B cell (primary cell): ENCODE measurements at regions not wholly inside any gene's neighbourhood (a gene's known extent, or its start where the extent isn't known, plus 50 kb on each side); places are given as distances from the start of the nearest gene placed in this dataset.

Source experiments
- ATAC-seq: fragments of 200-7000 bp; cut with Tn5 transposase; one replicate; pipeline ENCODE4 v1.10.0; 2021; ENCODE audit warnings: low read depth, mild to moderate bottlenecking, moderate number of reproducible peaks, moderate library complexity
- CTCF ChIA-PET: fragments of 350-600 bp; sonication (Branson Sonifier 250); formaldehyde crosslinking; loops from one replicate; lab custom pipeline; 2021; ENCODE audit warnings: antibody characterized with exemption, inconsistent platforms; lab: Charles Lee
- POLR2A ChIA-PET: fragments of 350-600 bp; sonication (Branson Sonifier 250); formaldehyde crosslinking; loops from one replicate; lab custom pipeline; 2021; ENCODE audit warnings: antibody characterized with exemption; lab: Charles Lee
- DNase-seq: peaks from one replicate; pipeline ENCODE4 v3.0.0; 2013
- H2AFZ ChIP-seq: 2 replicates; pipeline ENCODE4 v1.6.1; 2012; ENCODE audit warnings: mild to moderate bottlenecking, low read depth, low read length; ENCODE audit not compliant: insufficient read depth, poor library complexity, severe bottlenecking
- H3K27ac ChIP-seq, 2 donors: 1 replicate in 1 of 2; 2 replicates in 1 of 2; pipeline ENCODE4 v1.5.1; 2012 to 2013; ENCODE audit warnings: low read length in 2 of 2, mild to moderate bottlenecking in 2 of 2, moderate library complexity in 1 of 2
- H3K27me3 ChIP-seq, 4 experiments: fragments of 200-600 bp in 1 of 4; sonication (generic) in 1 of 4; replicated peaks in 1 of 4; 1 replicate in 2 of 4; 2 replicates in 2 of 4; pipeline versions ENCODE4 v1.6.1 to v1.7.0; 2013 to 2016; ENCODE audit warnings: low read length in 3 of 4, mild to moderate bottlenecking in 2 of 4, mixed read lengths in 1 of 4, moderate library complexity in 1 of 4; ENCODE audit not compliant: insufficient read depth in 4 of 4, control insufficient read depth in 3 of 4; ENCODE audit errors: control extremely low read depth in 1 of 4
- H3K36me3 ChIP-seq, 2 experiments: replicated peaks in 1 of 2; 1 replicate in 1 of 2; 2 replicates in 1 of 2; pipeline versions ENCODE4 v1.6.1 to v1.7.1; 2013; ENCODE audit warnings: low read length in 1 of 2; ENCODE audit not compliant: insufficient read depth in 2 of 2, control insufficient read depth in 1 of 2; ENCODE audit errors: control extremely low read depth in 1 of 2, extremely low read depth in 1 of 2
- H3K4me1 ChIP-seq, 2 donors: fragments of 200-600 bp in 1 of 2; sonication (generic) in 1 of 2; 1 replicate in 1 of 2; 2 replicates in 1 of 2; pipeline versions ENCODE4 v1.5.1 to v1.6.1; 2013 to 2017; ENCODE audit warnings: low read length in 2 of 2; ENCODE audit not compliant: control insufficient read depth in 2 of 2, insufficient read depth in 2 of 2
- H3K4me2 ChIP-seq: replicated peaks from 2 replicates; pipeline ENCODE3; 2012; ENCODE audit warnings: mild to moderate bottlenecking, low read depth, low read length; ENCODE audit not compliant: poor library complexity, severe bottlenecking
- H3K4me3 ChIP-seq, 5 experiments: fragments of 200-600 bp in 1 of 5; sonication (generic) in 1 of 5; 1 replicate in 3 of 5; 2 replicates in 2 of 5; pipeline versions ENCODE4 v1.5.1 to v1.7.0; 2011 to 2016; ENCODE audit warnings: low read length in 4 of 5, mild to moderate bottlenecking in 4 of 5, low read depth in 2 of 5, control low read depth in 1 of 5, moderate library complexity in 1 of 5; ENCODE audit not compliant: insufficient read depth in 1 of 5; ENCODE audit errors: control extremely low read depth in 1 of 5, extremely low read depth in 1 of 5
- H3K79me2 ChIP-seq: fragments of 200-600 bp; sonication (generic); one replicate; pipeline ENCODE4 v1.6.0; 2016; ENCODE audit warnings: low read length; ENCODE audit not compliant: control insufficient read depth, insufficient read depth
- H3K9ac ChIP-seq: fragments of 200-600 bp; sonication (generic); 2 replicates; pipeline ENCODE4 v1.6.1; 2017; ENCODE audit warnings: mild to moderate bottlenecking, low read length, moderate library complexity
- H3K9me3 ChIP-seq, 3 donors: one replicate each; pipeline versions ENCODE4 v1.6.1 to v1.7.1; 2013; ENCODE audit warnings: low read length in 2 of 3; ENCODE audit not compliant: control insufficient read depth in 2 of 3, insufficient read depth in 1 of 3; ENCODE audit errors: control extremely low read depth in 1 of 3
- H4K20me1 ChIP-seq: 2 replicates; pipeline ENCODE4 v1.6.0; 2012; ENCODE audit warnings: mild to moderate bottlenecking, low read length; ENCODE audit not compliant: insufficient read depth, control insufficient read depth, poor library complexity, severe bottlenecking
- H3K27ac Mint-ChIP-seq: one replicate; pipeline ENCODE4 v1.8.0; 2021; ENCODE audit warnings: mixed read lengths
- H3K27me3 Mint-ChIP-seq: one replicate; pipeline ENCODE4 v1.8.0; 2021; ENCODE audit warnings: mixed read lengths
- H3K4me1 Mint-ChIP-seq: one replicate; pipeline ENCODE4 v1.8.0; 2021; ENCODE audit warnings: mixed read lengths
- H3K4me3 Mint-ChIP-seq: one replicate; pipeline ENCODE4 v1.8.0; 2021; ENCODE audit warnings: mixed read lengths
- H3K9me3 Mint-ChIP-seq: one replicate; pipeline ENCODE4 v1.8.0; 2022; ENCODE audit warnings: mixed read lengths; ENCODE audit not compliant: insufficient read depth
- EZH2 ChIP-seq: IDR thresholded peaks from 2 replicates; pipeline ENCODE4 v1.6.1; 2012; ENCODE audit warnings: borderline replicate concordance, low read depth, mild to moderate bottlenecking, moderate library complexity, low read length; ENCODE audit not compliant: insufficient read depth, poor library complexity, severe bottlenecking
- WGBS: methylation state at CpG from one replicate; pipeline ENCODE4 v1.1.5; 2013; ENCODE audit warnings: missing lambda C conversion rate; ENCODE audit not compliant: insufficient coverage; 5-methylcytosine and 5-hydroxymethylcytosine counted together
- intact Hi-C: fragments of 100-400 bp; cut with micrococcal nuclease; formaldehyde crosslinking; loops from one replicate; pipeline ENCODE4 v1.10.0; 2022
- TF ChIP-seq, protein P1 (sequence below): fragments of 200-600 bp; IDR thresholded peaks from one replicate; pipeline ENCODE4 v1.8.0; 2022; ENCODE audit warnings: antibody characterized with exemption, mild to moderate bottlenecking

DNA sequence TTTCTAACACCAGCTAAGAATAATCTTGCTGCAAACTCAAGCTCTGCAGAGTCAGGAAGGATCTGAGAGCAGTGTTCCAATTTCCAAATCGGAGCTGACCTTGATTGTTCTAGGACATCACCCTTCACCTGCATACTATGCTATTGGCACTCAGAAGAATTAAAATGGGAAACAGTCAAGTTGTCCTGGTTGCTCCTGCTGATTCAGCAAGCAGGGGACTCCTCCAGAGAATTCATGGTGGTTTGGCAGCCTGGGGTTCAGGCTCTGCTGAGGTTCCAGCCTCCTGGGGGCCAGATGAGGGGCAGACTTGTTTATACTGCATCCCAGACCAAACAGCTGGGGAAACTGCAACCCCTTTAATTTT is 213.7 kb upstream of the ADAMTS9 start:
- no peaks in the 10 kb centered on the region for H3K9me3 ChIP-seq
- no peak overlapping the region for H3K4me3 Mint-ChIP-seq
- H3K36me3 ChIP-seq = no peaks in the 10 kb centered on the region
- ATAC-seq (no peak), DNase-seq (no peak)
- CTCF ChIA-PET = no interaction called here
- H3K27me3 ChIP-seq = no peaks in the 10 kb centered on the region
- no peak overlapping the region for H3K27ac Mint-ChIP-seq
- no peak overlapping the region for H3K4me2 ChIP-seq
- no peaks in the 10 kb centered on the region for H3K4me1 ChIP-seq
- H3K4me3 ChIP-seq = no peak overlapping the region
- no peak overlapping the region for H3K9ac ChIP-seq
- TF ChIP-seq, protein P1, sequence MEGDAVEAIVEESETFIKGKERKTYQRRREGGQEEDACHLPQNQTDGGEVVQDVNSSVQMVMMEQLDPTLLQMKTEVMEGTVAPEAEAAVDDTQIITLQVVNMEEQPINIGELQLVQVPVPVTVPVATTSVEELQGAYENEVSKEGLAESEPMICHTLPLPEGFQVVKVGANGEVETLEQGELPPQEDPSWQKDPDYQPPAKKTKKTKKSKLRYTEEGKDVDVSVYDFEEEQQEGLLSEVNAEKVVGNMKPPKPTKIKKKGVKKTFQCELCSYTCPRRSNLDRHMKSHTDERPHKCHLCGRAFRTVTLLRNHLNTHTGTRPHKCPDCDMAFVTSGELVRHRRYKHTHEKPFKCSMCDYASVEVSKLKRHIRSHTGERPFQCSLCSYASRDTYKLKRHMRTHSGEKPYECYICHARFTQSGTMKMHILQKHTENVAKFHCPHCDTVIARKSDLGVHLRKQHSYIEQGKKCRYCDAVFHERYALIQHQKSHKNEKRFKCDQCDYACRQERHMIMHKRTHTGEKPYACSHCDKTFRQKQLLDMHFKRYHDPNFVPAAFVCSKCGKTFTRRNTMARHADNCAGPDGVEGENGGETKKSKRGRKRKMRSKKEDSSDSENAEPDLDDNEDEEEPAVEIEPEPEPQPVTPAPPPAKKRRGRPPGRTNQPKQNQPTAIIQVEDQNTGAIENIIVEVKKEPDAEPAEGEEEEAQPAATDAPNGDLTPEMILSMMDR = no peak
- TF ChIP-seq EZH2 = no peak
- no peaks in the 10 kb centered on the region for H3K4me1 Mint-ChIP-seq
- no peak overlapping the region for H3K27ac ChIP-seq
- intact Hi-C loops = no loop called here
- H3K27me3 Mint-ChIP-seq = no peaks in the 10 kb centered on the region
- WGBS = 100% methylated on average over 1 of the region's 1 CpG
- H4K20me1 ChIP-seq = no peaks in the 10 kb centered on the region
- POLR2A ChIA-PET = no interaction called here
- H3K9me3 Mint-ChIP-seq = no peaks in the 10 kb centered on the region
- H2AFZ ChIP-seq = no peak overlapping the region
- no peaks in the 10 kb centered on the region for H3K79me2 ChIP-seq

DNA sequence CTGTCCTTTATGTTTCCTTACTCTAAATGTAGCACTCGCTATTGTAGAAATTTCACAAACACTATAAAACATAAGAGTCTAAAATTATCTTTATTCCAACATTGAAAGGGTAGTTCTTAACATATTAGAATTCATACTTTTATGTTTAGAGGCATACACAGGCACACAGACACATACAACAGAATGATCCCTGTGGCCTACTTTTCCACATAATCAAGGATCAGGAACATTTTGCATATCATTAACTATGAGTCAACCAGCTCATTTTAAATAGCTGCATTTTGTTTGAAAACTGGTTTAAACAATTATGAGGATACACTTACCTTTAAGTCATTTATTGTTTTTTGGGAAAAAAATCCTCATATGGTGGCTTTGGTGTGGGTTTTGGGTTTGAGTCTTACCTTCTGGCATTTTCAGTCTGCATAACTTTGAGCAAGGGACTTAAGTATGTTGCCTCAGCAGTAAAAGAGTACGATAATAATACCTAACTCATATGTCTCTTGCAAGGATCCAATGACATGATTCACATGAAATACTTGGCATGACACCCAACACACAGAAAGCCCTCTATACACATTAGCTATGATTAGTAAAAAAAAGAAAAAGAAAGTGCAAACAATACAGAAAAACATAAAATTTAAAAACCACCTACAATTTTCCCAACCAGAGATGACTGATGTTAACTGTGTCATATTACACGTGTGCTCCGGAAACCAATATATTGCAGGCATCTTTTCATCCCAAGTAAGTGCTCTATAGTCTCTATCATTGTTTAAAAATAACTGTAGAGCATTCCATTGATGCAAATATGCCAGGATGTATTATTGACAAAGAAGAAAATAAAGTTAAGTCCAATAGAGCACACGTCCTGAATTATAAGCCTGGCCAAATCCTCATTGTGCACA is 213.1 kb upstream of the ADAMTS9 start:
- no peaks in the 10 kb centered on the region for H3K27me3 Mint-ChIP-seq
- no peak overlapping the region for H3K4me3 Mint-ChIP-seq
- H3K9me3 ChIP-seq = no peaks in the 10 kb centered on the region
- no peak overlapping the region for H3K27ac ChIP-seq
- no peak overlapping the region for H2AFZ ChIP-seq
- H3K9me3 Mint-ChIP-seq = no peaks in the 10 kb centered on the region
- intact Hi-C loops = no loop called here
- no peak for ATAC-seq
- DNase-seq = no peak
- no peak overlapping the region for H3K4me2 ChIP-seq
- no peak overlapping the region for H3K27ac Mint-ChIP-seq
- no peak overlapping the region for H3K4me3 ChIP-seq
- POLR2A ChIA-PET = no interaction called here
- CTCF ChIA-PET = no interaction called here
- no peaks in the 10 kb centered on the region for H3K4me1 ChIP-seq
- TF ChIP-seq, protein P1 = no peak
- no peak for TF ChIP-seq EZH2
- H3K27me3 ChIP-seq = no peaks in the 10 kb centered on the region
- H4K20me1 ChIP-seq = no peaks in the 10 kb centered on the region
- H3K9ac ChIP-seq = no peak overlapping the region
- H3K79me2 ChIP-seq = no peaks in the 10 kb centered on the region
- no peaks in the 10 kb centered on the region for H3K36me3 ChIP-seq
- WGBS = 83% methylated on average over 1 of the region's 5 CpGs
- no peaks in the 10 kb centered on the region for H3K4me1 Mint-ChIP-seq
